ENCODE measurements at regions not wholly inside any gene's neighbourhood (a gene's known extent, or its start where the extent isn't known, plus 50 kb on each side); places are given as distances from the start of the nearest gene placed in this dataset.
"Not testable (repeated sequence)": the region's sequence is repeated elsewhere in the genome, so short reads cannot be mapped to it uniquely, and the experiment has no call there.

- no peak for DNase-seq (ENCODE audit: low read depth)
- TF ChIP-seq, protein P1, sequence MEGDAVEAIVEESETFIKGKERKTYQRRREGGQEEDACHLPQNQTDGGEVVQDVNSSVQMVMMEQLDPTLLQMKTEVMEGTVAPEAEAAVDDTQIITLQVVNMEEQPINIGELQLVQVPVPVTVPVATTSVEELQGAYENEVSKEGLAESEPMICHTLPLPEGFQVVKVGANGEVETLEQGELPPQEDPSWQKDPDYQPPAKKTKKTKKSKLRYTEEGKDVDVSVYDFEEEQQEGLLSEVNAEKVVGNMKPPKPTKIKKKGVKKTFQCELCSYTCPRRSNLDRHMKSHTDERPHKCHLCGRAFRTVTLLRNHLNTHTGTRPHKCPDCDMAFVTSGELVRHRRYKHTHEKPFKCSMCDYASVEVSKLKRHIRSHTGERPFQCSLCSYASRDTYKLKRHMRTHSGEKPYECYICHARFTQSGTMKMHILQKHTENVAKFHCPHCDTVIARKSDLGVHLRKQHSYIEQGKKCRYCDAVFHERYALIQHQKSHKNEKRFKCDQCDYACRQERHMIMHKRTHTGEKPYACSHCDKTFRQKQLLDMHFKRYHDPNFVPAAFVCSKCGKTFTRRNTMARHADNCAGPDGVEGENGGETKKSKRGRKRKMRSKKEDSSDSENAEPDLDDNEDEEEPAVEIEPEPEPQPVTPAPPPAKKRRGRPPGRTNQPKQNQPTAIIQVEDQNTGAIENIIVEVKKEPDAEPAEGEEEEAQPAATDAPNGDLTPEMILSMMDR (IDR thresholded peaks at IDR 0.05; ENCODE audit: insufficient read depth, low read depth, low read length, missing control alignments), result no peak
- no peak overlapping the region for H3K4me3 ChIP-seq (ENCODE audit: low read depth, low read length)
Observed at GRCh38 chr17:12230481-12231354, 210.0 kb downstream of the MAP2K4 start.

DNA sequence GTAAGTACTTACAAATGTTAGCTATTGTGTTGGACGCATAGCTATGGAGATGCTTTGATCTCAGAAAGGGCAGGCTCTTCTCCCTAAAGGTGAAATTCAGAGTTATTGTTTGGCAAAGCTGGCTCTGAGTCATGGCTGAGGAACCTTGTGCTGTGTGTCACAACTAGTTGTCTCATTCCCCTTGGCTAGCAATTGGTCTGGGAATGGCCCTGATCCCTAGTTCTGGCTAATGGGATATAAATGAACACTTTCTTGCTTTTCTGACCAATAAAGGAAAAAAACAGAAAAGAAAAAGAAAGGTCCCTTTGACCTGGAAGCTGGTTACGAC is 210.6 kb downstream of the MAP2K4 start:
- DNase-seq (ENCODE audit: low read depth), result no peak
- no peak overlapping the region for H3K4me3 ChIP-seq (ENCODE audit: low read depth, low read length)
- TF ChIP-seq, protein P1 (IDR thresholded peaks at IDR 0.05; ENCODE audit: insufficient read depth, low read depth, low read length, missing control alignments), result no peak

GRCh38 chr17:12239021-12239420 is 218.3 kb downstream of the MAP2K4 start:
- DNase-seq (ENCODE audit: low read depth); H3K4me3 ChIP-seq (ENCODE audit: low read depth, low read length): not testable (repeated sequence)

DNA sequence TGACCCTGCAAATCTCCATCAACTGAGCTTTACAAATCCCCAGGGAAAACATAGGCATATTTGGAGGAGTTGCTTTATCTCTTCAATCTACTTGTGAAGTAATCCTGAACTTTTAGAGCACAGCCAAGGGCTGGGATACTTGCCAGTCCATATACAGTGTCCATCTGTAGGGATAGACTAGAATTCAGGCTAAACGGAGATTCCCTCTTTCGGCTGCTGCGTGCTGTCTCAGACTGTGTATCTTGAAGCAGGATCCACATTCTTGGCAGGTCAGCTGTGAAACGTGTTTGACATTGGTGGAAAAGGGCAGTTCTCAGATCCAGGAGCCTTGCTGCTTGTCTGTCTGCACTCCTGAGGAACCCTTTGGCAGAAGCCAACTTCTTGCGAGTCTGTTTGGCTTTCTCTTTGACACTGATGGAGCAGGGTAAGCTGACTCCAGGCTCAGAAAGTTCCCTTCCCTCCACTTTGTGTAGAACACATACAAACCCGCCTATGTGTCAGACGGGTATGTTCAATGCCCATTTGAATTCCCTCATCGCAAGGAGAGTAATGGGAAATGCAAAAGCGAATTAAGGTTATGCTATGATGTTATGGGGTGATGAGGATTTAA is 221.8 kb downstream of the MAP2K4 start:
- TF ChIP-seq, protein P1 (IDR thresholded peaks at IDR 0.05; ENCODE audit: insufficient read depth, low read depth, low read length, missing control alignments), result no peak

GRCh38 chr17:12247761-12248160 is 227.1 kb downstream of the MAP2K4 start:
- TF ChIP-seq, protein P1 (IDR thresholded peaks at IDR 0.05; ENCODE audit: insufficient read depth, low read depth, low read length, missing control alignments), result no peak
- no peak overlapping the region for H3K4me3 ChIP-seq (ENCODE audit: low read depth, low read length)
- DNase-seq (ENCODE audit: low read depth), result no peak

More for the DNA sequence above, 221.8 kb downstream of the MAP2K4 start:
- no peak overlapping the region for H3K4me3 ChIP-seq (ENCODE audit: low read depth, low read length)
- DNase-seq (ENCODE audit: low read depth), result no peak

- peak; percentile 6 for DNase-seq (ENCODE audit: low read depth)
- TF ChIP-seq, protein P1 (IDR thresholded peaks at IDR 0.05; ENCODE audit: insufficient read depth, low read depth, low read length, missing control alignments), result no peak
- no peak overlapping the region for H3K4me3 ChIP-seq (ENCODE audit: low read depth, low read length)
Observed at GRCh38 chr17:12250973-12251372, 230.3 kb downstream of the MAP2K4 start.

DNA sequence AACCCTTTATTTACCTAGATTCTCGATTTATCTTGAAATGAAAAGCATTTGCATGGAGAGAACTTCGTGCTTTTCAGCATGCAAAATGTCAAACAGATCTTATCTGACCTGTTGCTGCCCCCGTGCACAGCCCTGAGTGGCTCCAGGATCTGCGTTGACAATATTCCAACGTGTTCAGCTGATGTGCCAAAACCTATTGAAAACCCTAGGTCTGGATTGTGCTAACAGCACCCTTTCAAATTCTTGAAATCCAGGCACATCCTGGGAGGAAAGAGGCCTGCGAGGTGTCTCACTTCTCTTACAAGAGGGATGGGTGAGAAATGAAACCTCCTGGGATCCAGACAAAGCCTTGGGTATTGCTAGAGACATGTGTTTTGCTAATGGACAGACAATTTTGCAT is 231.8 kb downstream of the MAP2K4 start:
- DNase-seq (ENCODE audit: low read depth), result no peak
- no peak overlapping the region for H3K4me3 ChIP-seq (ENCODE audit: low read depth, low read length)
- TF ChIP-seq, protein P1 (IDR thresholded peaks at IDR 0.05; ENCODE audit: insufficient read depth, low read depth, low read length, missing control alignments), result no peak

Measured in GM12865 (cell line).